Muscle layer of duodenum (tissue), 2 donors: ENCODE measurements at regions not wholly inside any gene's neighbourhood (a gene's known extent, or its start where the extent isn't known, plus 50 kb on each side); places are given as distances from the start of the nearest gene placed in this dataset.
"Not testable (repeated sequence)": the region's sequence is repeated elsewhere in the genome, so short reads cannot be mapped to it uniquely, and the experiment has no call there.

Experiments
- H3K27ac ChIP-seq: one replicate; pipeline ENCODE4 v1.7.0; 2013; ENCODE audit warnings: mild to moderate bottlenecking, low read length
- H3K27me3 ChIP-seq: one replicate; pipeline ENCODE4 v1.7.0; 2013; ENCODE audit warnings: low read depth, mild to moderate bottlenecking, control low read depth, low read length
- H3K36me3 ChIP-seq, 2 donors: one replicate each; pipeline ENCODE4 v1.7.0; 2013; ENCODE audit warnings: low read length in 2 of 2, control low read depth in 1 of 2, mild to moderate bottlenecking in 1 of 2; ENCODE audit not compliant: insufficient read depth in 2 of 2, control insufficient read depth in 1 of 2
- H3K4me1 ChIP-seq, 2 donors: one replicate each; pipeline ENCODE4 v1.7.0; 2013; ENCODE audit warnings: low read length in 2 of 2, mild to moderate bottlenecking in 2 of 2, control low read depth in 1 of 2, moderate library complexity in 1 of 2; ENCODE audit not compliant: insufficient read depth in 2 of 2, control insufficient read depth in 1 of 2
- H3K4me3 ChIP-seq, 2 donors: one replicate each; pipeline ENCODE4 v1.7.0; 2013; ENCODE audit warnings: low read length in 2 of 2, low read depth in 1 of 2, mild to moderate bottlenecking in 1 of 2
- H3K9me3 ChIP-seq, 2 donors: one replicate each; pipeline ENCODE4 v1.7.0; 2013; ENCODE audit warnings: low read length in 2 of 2, control low read depth in 1 of 2, mild to moderate bottlenecking in 1 of 2; ENCODE audit not compliant: control insufficient read depth in 1 of 2
- donor health status: healthy.

DNA sequence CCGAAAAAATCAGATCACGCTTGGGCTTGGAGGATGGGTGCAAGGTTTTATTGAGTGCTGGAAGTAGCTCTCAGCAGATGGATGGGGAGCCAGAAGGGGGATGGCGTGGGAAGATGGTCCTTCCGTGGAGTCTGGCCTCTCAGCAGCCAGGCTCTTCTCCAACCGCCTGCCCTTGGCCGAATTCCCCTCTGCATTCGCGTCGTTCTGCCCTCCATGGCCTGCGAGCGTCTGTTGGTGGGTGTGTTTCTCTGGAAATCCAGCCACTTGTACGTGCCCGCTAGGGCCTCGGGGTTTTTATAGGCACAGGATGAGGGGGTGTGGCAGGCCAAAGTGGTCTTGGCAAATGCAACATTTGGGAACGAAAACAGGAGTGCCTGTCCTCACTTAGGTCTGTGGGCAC, 815.2 kb downstream of the TSN start:
- Histone ChIP-seq H3K36me3 (no peaks in the 10 kb centered on the region), H3K27me3 (no peaks in the 10 kb centered on the region), H3K4me3 (no peak overlapping the region), H3K9me3 (no peaks in the 10 kb centered on the region), H3K4me1 (no peaks in the 10 kb centered on the region), H3K27ac (no peak overlapping the region)

DNA sequence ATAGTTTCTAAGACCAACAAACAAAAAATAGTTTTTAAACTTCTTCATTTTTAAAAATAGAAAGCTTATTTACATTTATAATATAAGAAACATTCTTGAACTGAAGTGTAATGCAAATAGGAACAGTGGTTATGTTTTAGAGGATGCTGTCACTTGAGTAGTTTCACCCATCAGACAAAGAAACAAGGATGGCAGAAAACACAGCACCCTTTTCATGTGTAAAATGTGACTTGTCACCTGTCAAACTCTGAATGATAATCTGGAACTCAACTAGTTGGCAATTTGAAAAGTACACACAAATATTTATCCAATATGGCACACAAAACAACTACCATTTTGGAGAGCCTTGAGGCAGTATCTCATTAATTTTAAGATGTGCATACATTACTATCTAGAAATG, 816.0 kb downstream of the TSN start:
- H3K4me3 ChIP-seq, H3K4me1 ChIP-seq, H3K27me3 ChIP-seq, H3K36me3 ChIP-seq, H3K9me3 ChIP-seq, H3K27ac ChIP-seq: not testable (repeated sequence)

DNA sequence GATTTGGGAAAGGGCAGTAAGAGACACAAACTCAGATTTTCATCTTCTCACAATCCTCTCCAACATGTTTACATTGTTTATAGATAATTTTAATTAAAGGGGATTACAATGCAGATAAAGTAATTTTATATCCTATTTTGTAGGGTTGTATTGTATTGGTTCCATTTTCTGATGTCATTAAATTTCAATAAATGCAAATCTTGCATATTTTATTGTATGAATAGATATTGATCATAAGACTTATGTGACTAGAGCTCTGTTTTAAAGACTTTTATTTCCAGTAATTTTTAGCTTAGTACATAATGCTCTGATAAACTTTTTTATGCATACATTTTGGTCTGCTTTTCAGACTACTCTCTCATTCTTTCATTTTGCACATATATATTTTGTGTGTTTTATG, 819.6 kb downstream of the TSN start:
- H3K4me3 ChIP-seq: no peak overlapping the region
- H3K36me3 ChIP-seq: no peaks in the 10 kb centered on the region
- H3K27me3 ChIP-seq: no peaks in the 10 kb centered on the region
- no peak overlapping the region for H3K27ac ChIP-seq
- H3K9me3 ChIP-seq: no peaks in the 10 kb centered on the region
- H3K4me1 ChIP-seq: no peaks in the 10 kb centered on the region

DNA sequence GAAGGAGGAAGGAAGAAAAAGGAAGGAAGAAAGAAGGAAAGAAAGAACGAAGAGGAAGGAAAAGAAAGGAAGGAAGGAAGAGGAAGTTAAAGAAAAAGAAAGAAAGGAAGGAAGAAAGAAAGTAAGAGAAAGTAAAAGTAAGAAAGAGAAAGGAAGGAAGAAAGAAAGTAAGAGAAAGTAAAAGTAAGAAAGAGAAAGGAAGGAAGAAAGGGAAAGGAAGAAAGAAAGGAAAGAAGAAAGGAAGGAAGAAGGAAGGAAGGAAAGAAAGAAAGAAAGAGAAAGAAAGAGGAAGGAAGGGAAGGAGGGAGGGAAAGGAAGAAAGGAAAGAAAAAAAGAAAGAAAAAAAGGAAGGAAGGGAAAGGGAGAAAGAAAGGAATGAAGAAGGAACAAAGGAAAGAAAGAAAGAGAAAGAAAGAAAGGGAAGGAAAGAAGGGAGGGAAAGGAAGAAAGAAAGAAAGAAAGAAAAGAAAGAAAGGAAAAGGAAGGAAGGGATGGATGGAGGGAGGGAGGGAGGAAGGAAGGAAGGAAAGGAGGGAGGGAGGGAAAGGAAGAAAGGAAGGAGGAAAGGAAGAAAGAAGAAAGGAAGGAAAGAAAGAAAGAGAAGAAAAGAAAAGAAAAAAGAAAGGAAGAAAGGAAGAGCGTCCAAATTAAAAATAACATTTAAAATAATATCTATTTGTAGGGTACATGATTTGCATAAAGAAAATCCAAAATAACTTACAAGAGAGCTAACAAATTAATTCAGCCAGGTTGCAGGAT, 827.9 kb downstream of the TSN start:
- Histone ChIP-seq H3K9me3 (peaks cover 0 to 5% of the 10 kb centered on the region in 2 donors), H3K27ac (no peak overlapping the region), H3K36me3 (no peaks in the 10 kb centered on the region), H3K27me3 (no peaks in the 10 kb centered on the region), H3K4me1 (no peaks in the 10 kb centered on the region), H3K4me3 (no peak overlapping the region)

DNA sequence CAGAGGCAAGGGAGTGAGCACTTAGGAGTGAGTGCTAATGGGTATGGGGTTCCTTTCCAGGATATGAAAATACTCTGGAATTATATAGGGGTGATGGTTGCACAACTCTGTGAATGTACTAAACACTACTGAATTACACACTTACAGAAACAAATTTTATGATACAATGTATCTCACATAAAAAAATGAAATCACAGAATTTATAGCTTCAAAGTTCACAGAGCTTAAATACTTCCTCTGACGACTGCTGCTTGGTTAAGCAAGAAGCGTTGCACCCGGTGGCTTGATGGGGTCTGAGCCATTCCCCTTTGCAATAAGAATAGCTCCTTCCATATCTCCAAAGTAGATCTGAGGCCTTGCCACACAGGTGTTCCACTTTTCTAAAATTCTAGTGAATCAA, 835.1 kb downstream of the TSN start:
- H3K27me3 ChIP-seq: no peaks in the 10 kb centered on the region
- H3K4me3 ChIP-seq: no peak overlapping the region
- no peaks in the 10 kb centered on the region for H3K4me1 ChIP-seq
- H3K36me3 ChIP-seq: no peaks in the 10 kb centered on the region
- H3K9me3 ChIP-seq: no peaks in the 10 kb centered on the region
- no peak overlapping the region for H3K27ac ChIP-seq

DNA sequence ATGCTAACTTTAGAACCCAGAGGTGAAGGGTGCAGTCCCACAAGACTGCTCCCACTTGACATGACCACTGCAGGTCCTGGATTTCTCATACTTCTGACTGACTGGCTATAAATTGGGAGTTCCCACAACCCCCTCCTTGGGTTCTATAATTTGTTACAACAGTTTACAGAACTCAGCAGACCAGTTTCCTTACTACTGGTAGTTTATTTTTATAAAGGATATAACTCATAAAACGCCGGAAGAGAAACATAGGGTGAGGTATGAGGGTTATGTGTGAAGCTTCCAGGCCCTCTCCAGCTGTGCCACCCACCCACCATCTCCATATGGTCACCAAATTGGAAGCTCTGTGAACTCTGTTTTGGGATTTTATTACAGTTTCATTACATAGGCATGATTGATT, 839.6 kb downstream of the TSN start:
- H3K27ac ChIP-seq: no peak overlapping the region
- no peaks in the 10 kb centered on the region for H3K4me1 ChIP-seq
- H3K27me3 ChIP-seq: no peaks in the 10 kb centered on the region
- H3K9me3 ChIP-seq: no peaks in the 10 kb centered on the region
- H3K4me3 ChIP-seq: no peak overlapping the region
- no peaks in the 10 kb centered on the region for H3K36me3 ChIP-seq

DNA sequence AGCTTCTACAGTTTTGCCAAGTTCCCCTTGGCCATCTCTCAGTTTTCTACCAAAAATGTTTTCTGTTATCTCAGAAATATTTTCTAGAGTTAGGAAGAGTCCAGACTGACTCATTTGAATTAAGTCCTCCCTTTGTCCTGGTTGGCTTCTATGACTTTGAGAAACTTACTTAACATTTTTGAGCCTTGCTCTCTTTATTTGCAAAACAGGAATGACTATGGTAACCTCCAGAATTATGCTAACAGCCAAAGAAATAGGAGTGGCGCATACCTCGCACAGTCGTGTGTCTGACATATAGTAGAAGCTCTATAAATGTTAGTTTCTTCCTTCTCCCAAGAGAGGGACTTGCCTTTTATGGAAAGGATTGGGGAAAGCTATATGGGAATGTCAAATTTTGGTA, 841.1 kb downstream of the TSN start:
- Histone ChIP-seq H3K9me3 (no peaks in the 10 kb centered on the region), H3K27me3 (no peaks in the 10 kb centered on the region), H3K4me3 (no peak overlapping the region), H3K36me3 (no peaks in the 10 kb centered on the region), H3K27ac (no peak overlapping the region), H3K4me1 (no peaks in the 10 kb centered on the region)

DNA sequence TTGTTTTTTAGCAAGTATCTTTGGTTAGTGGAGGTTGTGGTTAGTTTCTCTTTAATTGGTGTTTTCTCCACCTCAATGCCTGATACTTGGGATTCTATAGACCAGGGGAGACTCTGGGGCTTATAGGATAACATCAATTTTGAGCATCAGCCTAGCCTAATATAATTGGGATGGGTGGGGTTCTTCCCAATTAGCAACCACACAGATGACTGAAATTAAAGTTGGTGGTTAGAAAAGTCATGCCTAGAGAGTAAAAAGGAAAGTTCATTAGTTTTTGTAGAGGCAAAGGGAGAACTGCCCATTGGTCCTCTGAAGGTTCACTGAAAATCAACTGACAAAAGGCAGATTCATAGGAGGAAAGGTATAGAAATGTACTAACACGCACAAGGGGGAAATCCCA, 843.3 kb downstream of the TSN start:
- H3K27me3 ChIP-seq: no peaks in the 10 kb centered on the region
- no peak overlapping the region for H3K4me3 ChIP-seq
- H3K27ac ChIP-seq: no peak overlapping the region
- H3K36me3 ChIP-seq: no peaks in the 10 kb centered on the region
- H3K9me3 ChIP-seq: no peaks in the 10 kb centered on the region
- H3K4me1 ChIP-seq: no peaks in the 10 kb centered on the region

DNA sequence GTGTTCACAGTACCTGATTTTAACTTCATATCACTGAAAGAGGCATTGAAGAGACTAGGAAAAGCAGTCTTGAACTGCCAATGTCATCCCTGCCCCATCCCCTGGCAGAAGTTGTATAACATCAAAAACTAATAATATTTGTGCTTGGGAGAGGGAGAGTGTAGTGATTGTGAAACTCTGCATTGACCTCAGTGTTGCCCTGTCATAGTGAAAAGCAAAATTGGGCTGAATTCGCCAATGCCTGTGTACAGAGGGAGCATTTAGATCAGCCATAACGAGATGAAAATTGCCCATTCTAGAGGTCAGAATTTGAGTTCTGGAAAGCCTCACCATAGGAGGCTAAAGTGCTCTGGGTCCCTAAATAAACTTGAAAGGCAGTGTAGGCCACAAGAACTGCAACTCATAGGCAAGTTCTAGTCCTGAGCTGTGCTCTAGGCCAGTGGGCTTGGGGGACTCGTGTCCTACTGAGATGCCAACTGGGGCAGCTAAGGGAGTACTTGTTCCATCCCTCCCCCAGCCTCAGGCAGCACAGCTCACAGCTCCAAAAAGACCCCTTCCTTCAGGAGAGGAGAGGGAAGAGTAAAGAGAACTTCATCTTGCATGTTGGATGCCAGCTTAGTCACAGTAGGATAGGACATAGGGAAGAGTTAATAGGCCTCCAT, 855.6 kb downstream of the TSN start:
- Histone ChIP-seq H3K4me3 (no peak overlapping the region), H3K9me3 (peaks cover 0 to 4% of the 10 kb centered on the region in 2 donors), H3K36me3 (no peaks in the 10 kb centered on the region), H3K27ac (no peak overlapping the region), H3K4me1 (no peaks in the 10 kb centered on the region), H3K27me3 (no peaks in the 10 kb centered on the region)

DNA sequence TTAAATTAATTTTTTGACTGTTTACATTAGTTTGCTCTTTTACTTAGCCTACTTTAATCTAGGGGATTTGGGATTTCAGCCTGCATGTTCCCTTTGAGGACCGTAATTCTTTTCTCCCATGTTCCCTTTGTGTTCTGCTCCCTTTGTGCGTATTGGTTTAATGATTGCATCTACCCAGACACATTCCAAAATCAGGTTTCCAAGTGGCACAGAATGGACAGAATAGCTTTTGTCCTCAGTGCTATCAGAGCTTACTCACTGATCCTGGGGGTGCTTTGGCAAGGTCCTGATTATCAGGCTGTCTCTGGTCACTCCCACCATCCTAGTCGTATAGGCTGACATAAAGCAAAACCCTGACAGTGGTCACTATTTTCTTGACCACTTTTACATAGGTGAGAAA, 867.5 kb downstream of the TSN start:
- Histone ChIP-seq H3K36me3 (no peaks in the 10 kb centered on the region), H3K4me1 (no peaks in the 10 kb centered on the region), H3K27me3 (no peaks in the 10 kb centered on the region), H3K27ac (no peak overlapping the region), H3K9me3 (peaks cover 3 to 5% of the 10 kb centered on the region in 2 donors), H3K4me3 (no peak overlapping the region)

DNA sequence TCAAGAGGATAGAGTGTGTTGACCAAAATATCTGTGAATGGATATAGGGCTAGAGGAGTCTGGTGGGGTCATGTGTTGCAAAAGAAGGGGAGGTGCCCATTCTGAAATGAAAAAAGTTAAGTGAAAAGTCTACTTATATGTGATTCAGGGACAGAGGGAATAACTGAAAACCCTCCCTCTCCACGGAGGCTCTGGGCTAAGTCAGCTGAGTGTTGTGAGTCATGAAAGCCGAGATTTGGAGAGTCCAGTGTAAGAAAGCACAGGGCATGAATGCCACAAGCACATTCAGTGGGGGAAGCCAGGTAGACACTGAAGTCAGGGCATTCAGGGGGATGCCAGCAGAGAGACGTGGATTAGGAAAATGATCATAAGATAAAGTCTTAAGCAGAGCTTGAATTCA, 871.9 kb downstream of the TSN start:
- Histone ChIP-seq H3K36me3 (no peaks in the 10 kb centered on the region), H3K9me3 (no peaks in the 10 kb centered on the region), H3K27me3 (no peaks in the 10 kb centered on the region), H3K4me3 (no peak overlapping the region), H3K4me1 (no peaks in the 10 kb centered on the region), H3K27ac (no peak overlapping the region)

DNA sequence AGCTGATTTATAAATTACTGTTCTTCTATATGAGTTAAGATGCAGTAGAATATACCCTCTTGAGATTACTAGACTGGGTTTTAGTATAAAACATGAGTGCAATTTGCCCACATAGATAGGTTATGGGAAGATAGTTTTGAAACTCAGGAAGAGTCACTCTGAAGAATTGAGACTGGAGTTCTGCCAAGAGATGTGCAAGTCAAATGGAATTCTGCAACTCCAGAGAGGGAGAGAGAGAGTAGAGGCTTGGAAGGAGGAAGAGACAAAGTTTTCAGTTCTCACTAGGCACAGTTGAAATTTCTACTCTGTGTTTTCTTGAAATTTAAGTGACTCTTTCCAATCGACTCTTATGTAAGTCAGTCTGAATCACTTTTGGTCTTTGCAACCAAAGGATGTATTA, 878.8 kb downstream of the TSN start:
- Histone ChIP-seq H3K4me1 (peaks cover 0 to 3% of the 10 kb centered on the region in 2 donors), H3K36me3 (no peaks in the 10 kb centered on the region), H3K27ac (no peak overlapping the region), H3K27me3 (no peaks in the 10 kb centered on the region), H3K9me3 (no peaks in the 10 kb centered on the region), H3K4me3 (no peak overlapping the region)
